Sigmoid colon (tissue), 4 donors: ENCODE measurements at regions not wholly inside any gene's neighbourhood (a gene's known extent, or its start where the extent isn't known, plus 50 kb on each side); places are given as distances from the start of the nearest gene placed in this dataset.

ENCODE experiments used
- POLR2AphosphoS5 ChIP-seq, 4 donors: sonication (generic); formaldehyde crosslinking; IDR thresholded peaks; one replicate each; pipeline ENCODE4 v1.6.1; 2017; ENCODE audit warnings: antibody characterized with exemption in 4 of 4
- TF ChIP-seq, protein P1 (sequence below), 4 experiments: fragments of 450-650 bp in 3 of 4; fragments of 200-600 bp in 1 of 4; IDR thresholded peaks; one replicate each; pipeline ENCODE4 v1.5.1; 2016 to 2019; ENCODE audit warnings: antibody characterized with exemption in 4 of 4, mild to moderate bottlenecking in 3 of 4, moderate library complexity in 2 of 4

DNA sequence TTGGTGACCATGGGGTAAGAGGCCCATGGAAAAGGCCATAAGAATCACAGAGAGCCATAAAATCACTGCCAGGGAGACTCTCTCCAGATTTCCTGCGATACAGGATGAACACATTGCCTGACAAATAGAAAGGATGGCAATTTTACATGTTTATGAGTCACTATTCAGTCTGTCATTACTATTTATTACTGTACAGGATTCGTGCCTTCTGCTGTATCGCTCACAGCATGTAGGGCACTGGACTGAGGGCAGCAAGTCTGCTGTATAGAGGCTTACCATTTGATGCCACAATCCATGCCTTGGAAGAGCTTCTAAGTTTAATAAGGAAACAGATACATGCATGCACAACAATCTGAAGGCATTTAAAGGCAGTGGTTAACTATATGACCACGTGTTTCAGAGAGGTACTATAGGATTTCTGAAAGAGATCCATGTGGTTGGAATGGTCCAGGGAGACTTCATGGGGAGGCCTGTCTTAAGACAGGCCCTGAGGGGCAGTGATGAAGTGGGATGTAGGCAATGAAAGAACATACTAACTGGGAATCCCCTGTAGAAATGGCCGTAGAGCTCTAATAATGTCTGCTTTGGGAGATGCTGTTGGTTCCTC is 702.4 kb upstream of the RAB6C start:
- TF ChIP-seq POLR2AphosphoS5 (IDR thresholded peaks at IDR 0.05), result no peak
- TF ChIP-seq, protein P1, sequence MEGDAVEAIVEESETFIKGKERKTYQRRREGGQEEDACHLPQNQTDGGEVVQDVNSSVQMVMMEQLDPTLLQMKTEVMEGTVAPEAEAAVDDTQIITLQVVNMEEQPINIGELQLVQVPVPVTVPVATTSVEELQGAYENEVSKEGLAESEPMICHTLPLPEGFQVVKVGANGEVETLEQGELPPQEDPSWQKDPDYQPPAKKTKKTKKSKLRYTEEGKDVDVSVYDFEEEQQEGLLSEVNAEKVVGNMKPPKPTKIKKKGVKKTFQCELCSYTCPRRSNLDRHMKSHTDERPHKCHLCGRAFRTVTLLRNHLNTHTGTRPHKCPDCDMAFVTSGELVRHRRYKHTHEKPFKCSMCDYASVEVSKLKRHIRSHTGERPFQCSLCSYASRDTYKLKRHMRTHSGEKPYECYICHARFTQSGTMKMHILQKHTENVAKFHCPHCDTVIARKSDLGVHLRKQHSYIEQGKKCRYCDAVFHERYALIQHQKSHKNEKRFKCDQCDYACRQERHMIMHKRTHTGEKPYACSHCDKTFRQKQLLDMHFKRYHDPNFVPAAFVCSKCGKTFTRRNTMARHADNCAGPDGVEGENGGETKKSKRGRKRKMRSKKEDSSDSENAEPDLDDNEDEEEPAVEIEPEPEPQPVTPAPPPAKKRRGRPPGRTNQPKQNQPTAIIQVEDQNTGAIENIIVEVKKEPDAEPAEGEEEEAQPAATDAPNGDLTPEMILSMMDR (IDR thresholded peaks at IDR 0.05), result no peak
